ENCODE measurements at regions not wholly inside any gene's neighbourhood (a gene's known extent, or its start where the extent isn't known, plus 50 kb on each side); places are given as distances from the start of the nearest gene placed in this dataset.

DNA sequence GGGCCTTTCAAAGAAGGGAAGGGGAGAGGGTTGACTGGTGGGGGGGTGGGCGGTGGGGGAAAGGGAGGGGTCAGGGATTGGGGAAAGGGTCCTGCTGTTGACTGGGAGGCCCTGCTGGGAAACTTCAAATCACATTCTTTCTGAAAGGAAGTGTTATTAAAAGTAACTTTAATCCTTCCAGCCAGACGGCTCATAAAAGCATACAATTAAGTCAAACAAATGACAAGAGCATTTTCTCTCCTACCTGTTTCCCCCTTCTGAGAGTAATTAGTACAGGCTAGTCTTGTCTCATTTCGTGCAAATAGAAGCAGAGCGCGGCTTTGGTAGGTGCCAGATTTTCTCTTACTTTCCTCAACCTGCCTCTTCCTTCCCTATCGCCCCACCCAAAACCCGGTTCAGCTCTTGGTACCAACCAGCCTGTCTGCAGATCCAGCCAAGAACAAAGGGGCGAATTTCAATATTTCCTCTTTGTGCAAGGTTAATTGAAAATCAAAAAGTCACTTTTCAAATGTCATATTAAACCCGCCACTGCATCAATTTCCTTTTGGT is 2112.6 kb upstream of the PIK3C3 start:
- TF ChIP-seq Cebpa-rat (IDR thresholded peaks at IDR 0.05) = no peak
- no peaks in the 10 kb centered on the region for H3K36me3 ChIP-seq
- H3K4me2 ChIP-seq = no peak overlapping the region

DNA sequence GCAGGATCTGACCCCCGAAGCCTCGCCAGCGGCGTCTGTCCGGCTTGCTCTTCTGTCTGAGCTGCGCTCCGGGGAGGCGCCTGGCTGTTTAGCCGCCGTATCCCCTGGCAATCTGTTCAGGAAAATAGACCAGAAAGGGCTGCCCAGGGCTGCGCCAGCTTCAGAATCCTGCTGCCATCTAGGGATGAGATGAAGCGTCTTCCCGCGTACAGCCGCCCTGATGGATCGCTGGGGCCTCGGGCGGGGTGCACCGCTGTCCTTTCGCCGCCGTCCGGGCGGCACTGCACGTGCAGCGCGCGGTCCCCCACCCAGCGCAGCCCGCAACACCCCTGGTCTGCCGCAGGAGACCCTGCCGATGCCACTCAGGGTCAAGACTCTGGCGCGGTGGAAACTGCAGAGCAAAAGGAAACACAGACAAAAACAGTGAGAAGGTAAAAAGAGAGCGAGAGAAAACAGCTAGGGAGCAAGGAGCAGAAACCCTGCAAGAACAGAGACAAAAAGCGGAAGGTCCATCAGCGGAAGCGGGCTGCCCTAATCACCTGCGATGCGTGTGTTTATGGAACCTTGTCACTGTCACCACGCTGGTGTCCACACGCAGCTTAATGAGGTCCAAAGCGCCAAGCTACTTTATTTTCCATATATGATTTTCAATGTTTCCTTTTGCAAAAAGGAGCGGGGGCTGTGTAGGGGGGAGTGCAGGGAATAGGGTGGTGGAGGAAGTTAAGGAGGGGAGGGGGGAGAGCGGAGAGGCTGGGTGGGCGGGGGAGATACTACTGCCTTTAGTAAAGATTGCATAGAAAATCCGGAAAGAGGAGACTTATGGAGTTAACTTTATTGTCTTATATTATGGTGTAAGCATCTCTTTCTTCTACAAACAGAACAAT is 2113.3 kb upstream of the PIK3C3 start:
- Histone ChIP-seq H3K4me1 (no peaks in the 10 kb centered on the region), H3K4me2 (no peak overlapping the region), H3K27ac (no peak overlapping the region), H4K20me1 (no peaks in the 10 kb centered on the region), H3K9me3 (no peaks in the 10 kb centered on the region), H3K9ac (no peak overlapping the region), H3K27me3 (no peaks in the 10 kb centered on the region), H3K36me3 (no peaks in the 10 kb centered on the region), H3K4me3 (no peak overlapping the region)
- no peak for TF ChIP-seq Cebpa-rat (IDR thresholded peaks at IDR 0.05)

More for the DNA sequence above, 2112.6 kb upstream of the PIK3C3 start:
- H3K9ac ChIP-seq = no peak overlapping the region
- no peaks in the 10 kb centered on the region for H3K4me1 ChIP-seq
- H3K27ac ChIP-seq = no peak overlapping the region
- H4K20me1 ChIP-seq = no peaks in the 10 kb centered on the region
- no peaks in the 10 kb centered on the region for H3K9me3 ChIP-seq
- no peaks in the 10 kb centered on the region for H3K27me3 ChIP-seq
- no peak overlapping the region for H3K4me3 ChIP-seq

- Histone ChIP-seq H4K20me1 (no peaks in the 10 kb centered on the region), H3K36me3 (no peaks in the 10 kb centered on the region), H3K27ac (no peak overlapping the region), H3K4me3 (no peak overlapping the region), H3K9ac (no peak overlapping the region), H3K9me3 (no peaks in the 10 kb centered on the region), H3K4me1 (no peaks in the 10 kb centered on the region), H3K4me2 (no peak overlapping the region), H3K27me3 (no peaks in the 10 kb centered on the region)
- no peak for TF ChIP-seq Cebpa-rat (IDR thresholded peaks at IDR 0.05)
Measured at GRCh38 chr18:39840856-39841481, 2114.1 kb upstream of the PIK3C3 start.

DNA sequence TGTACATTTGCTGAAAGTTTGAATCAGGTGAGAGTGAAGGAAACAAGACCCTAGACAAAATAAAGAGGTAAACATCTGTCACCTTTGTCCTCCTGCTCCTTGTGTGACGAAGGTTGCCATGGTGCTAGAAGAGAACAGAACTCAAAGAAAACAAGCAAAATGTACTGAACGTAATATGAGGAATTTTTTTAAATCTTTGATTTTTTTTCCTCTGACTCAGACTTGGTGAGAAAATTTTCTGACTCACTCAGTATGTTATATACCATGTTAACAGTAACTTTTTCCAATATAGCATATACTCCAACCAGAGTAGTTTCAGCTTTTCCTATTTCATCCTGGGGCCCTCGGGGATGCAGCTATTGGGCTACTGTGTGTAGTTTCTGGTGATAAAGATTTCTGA is 2114.6 kb upstream of the PIK3C3 start:
- Histone ChIP-seq H3K4me2 (no peak overlapping the region), H3K4me3 (no peak overlapping the region), H3K36me3 (no peaks in the 10 kb centered on the region), H3K27me3 (no peaks in the 10 kb centered on the region), H3K4me1 (no peaks in the 10 kb centered on the region), H3K9ac (no peak overlapping the region), H3K9me3 (no peaks in the 10 kb centered on the region), H4K20me1 (no peaks in the 10 kb centered on the region), H3K27ac (no peak overlapping the region)
- TF ChIP-seq Cebpa-rat (IDR thresholded peaks at IDR 0.05) = no peak

GRCh38 chr18:39839782-39840181 is 2115.3 kb upstream of the PIK3C3 start:
- Histone ChIP-seq H3K27me3 (no peaks in the 10 kb centered on the region), H3K4me1 (no peaks in the 10 kb centered on the region), H3K9me3 (no peaks in the 10 kb centered on the region), H3K36me3 (no peaks in the 10 kb centered on the region), H3K9ac (no peak overlapping the region), H3K4me3 (no peak overlapping the region), H3K27ac (no peak overlapping the region), H4K20me1 (no peaks in the 10 kb centered on the region), H3K4me2 (no peak overlapping the region)
- no peak for TF ChIP-seq Cebpa-rat (IDR thresholded peaks at IDR 0.05)

DNA sequence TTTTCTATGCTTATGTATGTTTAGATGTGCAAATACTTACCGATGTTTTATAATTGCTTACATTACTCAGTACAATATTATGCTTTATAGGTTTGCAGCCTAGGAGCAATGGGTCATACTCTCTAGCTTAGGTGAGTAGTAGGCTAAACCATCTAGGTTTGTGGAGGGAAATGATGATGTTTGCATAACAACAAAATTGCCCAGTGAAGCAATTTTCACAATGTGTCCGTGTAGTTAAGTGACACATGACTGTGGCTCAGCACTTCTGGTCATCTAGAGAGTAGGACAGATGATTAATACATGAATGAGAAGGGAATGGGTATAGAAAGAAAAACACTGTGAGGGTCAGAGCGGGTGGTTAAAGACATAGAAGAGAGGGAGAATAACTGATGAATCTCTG is 2116.2 kb upstream of the PIK3C3 start:
- Histone ChIP-seq H4K20me1 (no peaks in the 10 kb centered on the region), H3K27ac (no peak overlapping the region), H3K4me3 (no peak overlapping the region), H3K4me2 (no peak overlapping the region), H3K9me3 (no peaks in the 10 kb centered on the region), H3K9ac (no peak overlapping the region), H3K4me1 (no peaks in the 10 kb centered on the region), H3K36me3 (no peaks in the 10 kb centered on the region), H3K27me3 (no peaks in the 10 kb centered on the region)
- no peak for TF ChIP-seq Cebpa-rat (IDR thresholded peaks at IDR 0.05)

DNA sequence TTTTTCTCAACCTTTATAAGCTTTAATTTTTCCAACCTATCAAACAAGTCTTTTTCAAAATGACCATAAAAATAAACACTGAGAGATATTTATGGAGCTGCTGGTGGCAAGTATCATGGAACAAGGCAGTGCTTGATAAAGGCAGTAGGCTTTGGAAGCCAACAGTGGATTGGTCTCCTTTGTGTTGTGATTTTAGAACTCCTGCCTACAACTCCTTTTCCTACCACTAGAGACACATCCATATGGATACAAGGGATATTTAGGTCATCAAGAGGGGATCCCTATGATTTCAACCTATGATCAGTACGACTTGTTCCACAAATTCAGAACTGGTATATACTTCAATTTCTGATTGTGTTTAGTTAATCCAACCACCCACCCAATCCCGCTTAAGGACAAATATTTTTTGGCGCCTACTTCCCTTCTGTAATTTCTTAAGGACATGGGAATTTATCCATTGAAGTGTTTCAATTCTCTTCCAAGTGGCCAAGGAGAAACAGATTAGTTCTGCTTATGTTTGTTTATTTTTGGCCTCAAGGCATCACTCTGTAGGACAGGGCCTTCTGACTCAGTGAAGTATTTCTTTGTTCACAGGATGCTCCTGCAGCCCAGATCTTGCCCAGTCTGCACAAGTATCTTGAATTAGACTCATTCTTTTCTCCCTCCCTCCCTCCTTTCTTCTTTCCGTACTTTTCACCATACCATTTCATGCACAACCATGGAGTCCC is 2119.6 kb upstream of the PIK3C3 start:
- Histone ChIP-seq H3K9me3 (no peaks in the 10 kb centered on the region), H3K27me3 (no peaks in the 10 kb centered on the region), H4K20me1 (no peaks in the 10 kb centered on the region), H3K4me2 (no peak overlapping the region), H3K36me3 (no peaks in the 10 kb centered on the region), H3K4me1 (no peaks in the 10 kb centered on the region), H3K9ac (no peak overlapping the region), H3K4me3 (no peak overlapping the region), H3K27ac (no peak overlapping the region)
- TF ChIP-seq Cebpa-rat (IDR thresholded peaks at IDR 0.05) = no peak

GRCh38 chr18:39834636-39835035 is 2120.4 kb upstream of the PIK3C3 start:
- no peaks in the 10 kb centered on the region for H3K27me3 ChIP-seq
- H3K9me3 ChIP-seq = no peaks in the 10 kb centered on the region
- H3K4me2 ChIP-seq = no peak overlapping the region
- no peak for TF ChIP-seq Cebpa-rat (IDR thresholded peaks at IDR 0.05)
- H3K4me1 ChIP-seq = no peaks in the 10 kb centered on the region
- H3K27ac ChIP-seq = no peak overlapping the region
- H4K20me1 ChIP-seq = no peaks in the 10 kb centered on the region
- H3K4me3 ChIP-seq = no peak overlapping the region
- H3K9ac ChIP-seq = no peak overlapping the region
- H3K36me3 ChIP-seq = no peaks in the 10 kb centered on the region

GRCh38 chr18:39825485-39826150 is 2129.4 kb upstream of the PIK3C3 start:
- H3K9me3 ChIP-seq = no peaks in the 10 kb centered on the region
- no peaks in the 10 kb centered on the region for H4K20me1 ChIP-seq
- no peak overlapping the region for H3K4me3 ChIP-seq
- no peaks in the 10 kb centered on the region for H3K36me3 ChIP-seq
- no peaks in the 10 kb centered on the region for H3K27me3 ChIP-seq
- H3K27ac ChIP-seq = no peak overlapping the region
- no peak for TF ChIP-seq Cebpa-rat (IDR thresholded peaks at IDR 0.05)
- H3K9ac ChIP-seq = no peak overlapping the region
- no peak overlapping the region for H3K4me2 ChIP-seq
- no peaks in the 10 kb centered on the region for H3K4me1 ChIP-seq
